Neuron (in vitro differentiated cells): ENCODE measurements at regions not wholly inside any gene's neighbourhood (a gene's known extent, or its start where the extent isn't known, plus 50 kb on each side); places are given as distances from the start of the nearest gene placed in this dataset.
"Not testable (repeated sequence)": the region's sequence is repeated elsewhere in the genome, so short reads cannot be mapped to it uniquely, and the experiment has no call there.

Experiments used
- H2AFZ ChIP-seq: one replicate; pipeline ENCODE4 v1.6.1; 2013; ENCODE audit warnings: low read depth, mild to moderate bottlenecking, inconsistent platforms, low read length, moderate library complexity
- H3K27me3 ChIP-seq: one replicate; pipeline ENCODE4 v1.6.1; 2013; ENCODE audit warnings: low read length; ENCODE audit not compliant: insufficient read depth
- H3K36me3 ChIP-seq: one replicate; pipeline ENCODE4 v1.6.1; 2013; ENCODE audit warnings: low read length; ENCODE audit not compliant: insufficient read depth
- H3K4me1 ChIP-seq: one replicate; pipeline ENCODE4 v1.6.1; 2013; ENCODE audit warnings: low read length; ENCODE audit not compliant: insufficient read depth
- H3K4me3 ChIP-seq: 2 replicates; pipeline ENCODE4 v1.5.1; 2013; ENCODE audit warnings: mild to moderate bottlenecking, low read length, moderate library complexity
- H3K9me3 ChIP-seq: one replicate; pipeline ENCODE4 v1.6.1; 2013; ENCODE audit warnings: low read length

GRCh38 chr3:147130461-147130860 is 275.9 kb downstream of the ZIC4 start:
- no peak overlapping the region for H2AFZ ChIP-seq
- no peaks in the 10 kb centered on the region for H3K4me1 ChIP-seq
- no peaks in the 10 kb centered on the region for H3K27me3 ChIP-seq
- no peaks in the 10 kb centered on the region for H3K36me3 ChIP-seq
- H3K9me3 ChIP-seq = peaks cover 9% of the 10 kb centered on the region
- H3K4me3 ChIP-seq = no peak overlapping the region

GRCh38 chr3:147129665-147130064 is 276.7 kb downstream of the ZIC4 start:
- H3K27me3 ChIP-seq = no peaks in the 10 kb centered on the region
- H3K4me1 ChIP-seq = no peaks in the 10 kb centered on the region
- no peaks in the 10 kb centered on the region for H3K36me3 ChIP-seq
- H2AFZ ChIP-seq = no peak overlapping the region
- no peak overlapping the region for H3K4me3 ChIP-seq
- peaks cover 9% of the 10 kb centered on the region for H3K9me3 ChIP-seq

GRCh38 chr3:147122350-147122749 is 284.0 kb downstream of the ZIC4 start:
- Histone ChIP-seq H3K27me3 (no peaks in the 10 kb centered on the region), H3K4me1 (no peaks in the 10 kb centered on the region), H2AFZ (no peak overlapping the region), H3K4me3 (no peak overlapping the region), H3K36me3 (no peaks in the 10 kb centered on the region), H3K9me3 (no peaks in the 10 kb centered on the region)

- H3K36me3 ChIP-seq = no peaks in the 10 kb centered on the region
- no peaks in the 10 kb centered on the region for H3K27me3 ChIP-seq
- H3K4me1 ChIP-seq = no peaks in the 10 kb centered on the region
- no peak overlapping the region for H2AFZ ChIP-seq
- no peak overlapping the region for H3K4me3 ChIP-seq
- no peaks in the 10 kb centered on the region for H3K9me3 ChIP-seq
Observed at GRCh38 chr3:147119989-147120388, 286.4 kb downstream of the ZIC4 start.

- Histone ChIP-seq H3K36me3 (no peaks in the 10 kb centered on the region), H3K4me1 (no peaks in the 10 kb centered on the region), H3K4me3 (no peak overlapping the region), H3K27me3 (no peaks in the 10 kb centered on the region), H2AFZ (no peak overlapping the region), H3K9me3 (no peaks in the 10 kb centered on the region)
Observed at GRCh38 chr3:147119346-147119745, 287.0 kb downstream of the ZIC4 start.

- no peak overlapping the region for H3K4me3 ChIP-seq
- H3K9me3 ChIP-seq = no peaks in the 10 kb centered on the region
- no peaks in the 10 kb centered on the region for H3K36me3 ChIP-seq
- no peaks in the 10 kb centered on the region for H3K27me3 ChIP-seq
- H3K4me1 ChIP-seq = no peaks in the 10 kb centered on the region
- H2AFZ ChIP-seq = no peak overlapping the region
Observed at GRCh38 chr3:147118611-147119010, 287.7 kb downstream of the ZIC4 start.

GRCh38 chr3:147117631-147118030 is 288.7 kb downstream of the ZIC4 start:
- Histone ChIP-seq H3K36me3 (no peaks in the 10 kb centered on the region), H3K27me3 (no peaks in the 10 kb centered on the region), H3K4me1 (no peaks in the 10 kb centered on the region), H3K9me3 (no peaks in the 10 kb centered on the region), H2AFZ (no peak overlapping the region), H3K4me3 (no peak overlapping the region)

- Histone ChIP-seq H3K36me3 (no peaks in the 10 kb centered on the region), H3K9me3 (no peaks in the 10 kb centered on the region), H3K4me3 (no peak overlapping the region), H2AFZ (no peak overlapping the region), H3K4me1 (no peaks in the 10 kb centered on the region), H3K27me3 (no peaks in the 10 kb centered on the region)
Observed at GRCh38 chr3:147113293-147114044, 292.9 kb downstream of the ZIC4 start.

GRCh38 chr3:147099076-147099475 is 307.3 kb downstream of the ZIC4 start:
- no peaks in the 10 kb centered on the region for H3K27me3 ChIP-seq

GRCh38 chr3:147090461-147090860 is 315.9 kb downstream of the ZIC4 start:
- no peaks in the 10 kb centered on the region for H3K4me1 ChIP-seq
- H3K27me3 ChIP-seq = no peaks in the 10 kb centered on the region
- no peaks in the 10 kb centered on the region for H3K9me3 ChIP-seq
- H3K36me3 ChIP-seq = no peaks in the 10 kb centered on the region
- no peak overlapping the region for H2AFZ ChIP-seq
- H3K4me3 ChIP-seq = no peak overlapping the region

More at GRCh38 chr3:147099076-147099475, 307.3 kb downstream of the ZIC4 start:
- Histone ChIP-seq H3K9me3 (no peaks in the 10 kb centered on the region), H3K36me3 (no peaks in the 10 kb centered on the region), H2AFZ (no peak overlapping the region), H3K4me3 (no peak overlapping the region), H3K4me1 (no peaks in the 10 kb centered on the region)

GRCh38 chr3:147089286-147089685 is 317.1 kb downstream of the ZIC4 start:
- H3K9me3 ChIP-seq = no peaks in the 10 kb centered on the region
- no peak overlapping the region for H2AFZ ChIP-seq
- no peaks in the 10 kb centered on the region for H3K27me3 ChIP-seq
- no peaks in the 10 kb centered on the region for H3K4me1 ChIP-seq
- no peak overlapping the region for H3K4me3 ChIP-seq
- no peaks in the 10 kb centered on the region for H3K36me3 ChIP-seq

GRCh38 chr3:147059500-147059899 is 346.8 kb downstream of the ZIC4 start:
- not testable (repeated sequence) for H3K4me3 ChIP-seq, H3K4me1 ChIP-seq, H3K9me3 ChIP-seq, H3K27me3 ChIP-seq, H2AFZ ChIP-seq, H3K36me3 ChIP-seq

GRCh38 chr3:147049821-147050220 is 356.5 kb downstream of the ZIC4 start:
- Histone ChIP-seq H3K4me1 (peaks cover 10% of the 10 kb centered on the region), H3K36me3 (no peaks in the 10 kb centered on the region), H2AFZ (peak overlapping the region; percentile 24), H3K9me3 (no peaks in the 10 kb centered on the region), H3K27me3 (no peaks in the 10 kb centered on the region), H3K4me3 (peak overlapping the region; percentile 26)

- peak overlapping the region; percentile 26 for H3K4me3 ChIP-seq
- no peaks in the 10 kb centered on the region for H3K27me3 ChIP-seq
Observed at GRCh38 chr3:147049305-147049704, 357.0 kb downstream of the ZIC4 start.

More at GRCh38 chr3:147049305-147049704, 357.0 kb downstream of the ZIC4 start:
- Histone ChIP-seq H3K9me3 (no peaks in the 10 kb centered on the region), H2AFZ (no peak overlapping the region), H3K36me3 (no peaks in the 10 kb centered on the region), H3K4me1 (peaks cover 10% of the 10 kb centered on the region)
